ENCODE measurements at regions not wholly inside any gene's neighbourhood (a gene's known extent, or its start where the extent isn't known, plus 50 kb on each side); places are given as distances from the start of the nearest gene placed in this dataset.
"Not testable (repeated sequence)": the region's sequence is repeated elsewhere in the genome, so short reads cannot be mapped to it uniquely, and the experiment has no call there.

GRCh38 chr6:139518556-139519091, 144.2 kb upstream of the CITED2 start:
- H3K4me3 ChIP-seq (ENCODE audit: low read depth, low read length, poor library complexity, severe bottlenecking) = no peak overlapping the region
- BruUV-seq (replicated peaks) = no TSS peak
- TF ChIP-seq EZH2 (IDR thresholded peaks at IDR 0.05; ENCODE audit: borderline replicate concordance, low read depth, low read length, poor library complexity, severe bottlenecking) = no peak
- TF ChIP-seq, protein P1, sequence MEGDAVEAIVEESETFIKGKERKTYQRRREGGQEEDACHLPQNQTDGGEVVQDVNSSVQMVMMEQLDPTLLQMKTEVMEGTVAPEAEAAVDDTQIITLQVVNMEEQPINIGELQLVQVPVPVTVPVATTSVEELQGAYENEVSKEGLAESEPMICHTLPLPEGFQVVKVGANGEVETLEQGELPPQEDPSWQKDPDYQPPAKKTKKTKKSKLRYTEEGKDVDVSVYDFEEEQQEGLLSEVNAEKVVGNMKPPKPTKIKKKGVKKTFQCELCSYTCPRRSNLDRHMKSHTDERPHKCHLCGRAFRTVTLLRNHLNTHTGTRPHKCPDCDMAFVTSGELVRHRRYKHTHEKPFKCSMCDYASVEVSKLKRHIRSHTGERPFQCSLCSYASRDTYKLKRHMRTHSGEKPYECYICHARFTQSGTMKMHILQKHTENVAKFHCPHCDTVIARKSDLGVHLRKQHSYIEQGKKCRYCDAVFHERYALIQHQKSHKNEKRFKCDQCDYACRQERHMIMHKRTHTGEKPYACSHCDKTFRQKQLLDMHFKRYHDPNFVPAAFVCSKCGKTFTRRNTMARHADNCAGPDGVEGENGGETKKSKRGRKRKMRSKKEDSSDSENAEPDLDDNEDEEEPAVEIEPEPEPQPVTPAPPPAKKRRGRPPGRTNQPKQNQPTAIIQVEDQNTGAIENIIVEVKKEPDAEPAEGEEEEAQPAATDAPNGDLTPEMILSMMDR (conservative IDR thresholded peaks at IDR 0.05; ENCODE audit: low read depth, low read length) = no peak
- CTCF ChIA-PET = no interaction called here
- H3K36me3 ChIP-seq (ENCODE audit: insufficient read depth, low read length, poor library complexity, severe bottlenecking) = no peaks in the 10 kb centered on the region
- POLR2A ChIA-PET (ENCODE audit: low non-redundant PET) = no interaction called here
- intact Hi-C loops (cut with micrococcal nuclease; ENCODE audit: unreplicated experiment) = no loop called here
- H3K9me3 ChIP-seq (ENCODE audit: low read depth, low read length, poor library complexity, severe bottlenecking) = no peaks in the 10 kb centered on the region
- no peak overlapping the region for H3K27ac ChIP-seq (ENCODE audit: low read depth, low read length, poor library complexity, severe bottlenecking)
- no peaks in the 10 kb centered on the region for H3K27me3 ChIP-seq (replicated peaks; ENCODE audit: insufficient read depth, low read depth, low read length, poor library complexity)
- DNase-seq (ENCODE audit: low spot score) = no peak
- peaks cover 15% of the 10 kb centered on the region for H3K4me1 ChIP-seq (ENCODE audit: insufficient read depth, low read length, poor library complexity, severe bottlenecking)

DNA sequence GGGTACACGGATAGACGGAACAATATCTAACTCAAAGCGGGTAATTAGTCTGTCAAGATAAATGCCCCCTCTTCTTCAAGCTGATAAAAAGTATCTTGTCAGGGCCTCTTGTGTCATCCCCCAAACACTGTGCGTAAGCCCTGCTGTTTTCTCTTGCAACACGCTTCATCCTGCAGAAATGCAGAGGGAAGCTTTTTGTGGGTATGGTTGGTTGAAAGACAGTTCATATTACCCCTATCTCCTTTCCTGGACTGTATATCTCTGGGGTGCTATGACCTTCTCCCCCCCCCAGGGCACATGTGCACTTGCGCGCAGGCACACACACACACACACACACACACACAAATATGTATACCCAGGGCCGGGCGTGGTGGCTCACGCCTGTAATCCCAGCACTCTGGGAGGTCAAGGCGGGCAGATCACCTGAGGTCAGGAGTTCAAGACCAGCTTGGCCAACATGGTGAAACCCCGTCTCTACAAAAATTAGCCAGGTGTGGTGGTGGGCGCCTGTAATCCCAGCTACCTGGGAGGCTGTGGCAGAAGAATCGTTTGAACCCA, 143.6 kb upstream of the CITED2 start:
- H3K4me3 ChIP-seq (ENCODE audit: low read depth, low read length, poor library complexity, severe bottlenecking); H3K27me3 ChIP-seq (replicated peaks; ENCODE audit: insufficient read depth, low read depth, low read length, poor library complexity); intact Hi-C loops (cut with micrococcal nuclease; ENCODE audit: unreplicated experiment); DNase-seq (ENCODE audit: low spot score); BruUV-seq (replicated peaks); H3K4me1 ChIP-seq (ENCODE audit: insufficient read depth, low read length, poor library complexity, severe bottlenecking); CTCF ChIA-PET; H3K27ac ChIP-seq (ENCODE audit: low read depth, low read length, poor library complexity, severe bottlenecking); H3K9me3 ChIP-seq (ENCODE audit: low read depth, low read length, poor library complexity, severe bottlenecking); H3K36me3 ChIP-seq (ENCODE audit: insufficient read depth, low read length, poor library complexity, severe bottlenecking): not testable (repeated sequence)
- POLR2A ChIA-PET (ENCODE audit: low non-redundant PET) = interaction anchor here (0.5 to 0.7 kb wide), 2 partner anchors 146 to 246 kb away, joined by 4 to 5 read pairs; no protein-coding TSS in a partner anchor

GRCh38 chr6:139515511-139515910, 141.1 kb upstream of the CITED2 start:
- CTCF ChIA-PET = no interaction called here
- POLR2A ChIA-PET (ENCODE audit: low non-redundant PET) = interaction anchor here (0.8 kb wide), 1 partner anchor 246 kb away, joined by 4 read pairs; no protein-coding TSS in a partner anchor

More at GRCh38 chr6:139515511-139515910, 141.1 kb upstream of the CITED2 start:
- Histone ChIP-seq H3K9me3 (ENCODE audit: low read depth, low read length, poor library complexity, severe bottlenecking) (no peaks in the 10 kb centered on the region), H3K27me3 (replicated peaks; ENCODE audit: insufficient read depth, low read depth, low read length, poor library complexity) (no peaks in the 10 kb centered on the region), H3K27ac (ENCODE audit: low read depth, low read length, poor library complexity, severe bottlenecking) (no peak overlapping the region), H3K4me3 (ENCODE audit: low read depth, low read length, poor library complexity, severe bottlenecking) (no peak overlapping the region), H3K36me3 (ENCODE audit: insufficient read depth, low read length, poor library complexity, severe bottlenecking) (no peaks in the 10 kb centered on the region), H3K4me1 (ENCODE audit: insufficient read depth, low read length, poor library complexity, severe bottlenecking) (no peaks in the 10 kb centered on the region)
- intact Hi-C loops (cut with micrococcal nuclease; ENCODE audit: unreplicated experiment) = no loop called here
- BruUV-seq (replicated peaks) = no TSS peak
- TF ChIP-seq, protein P1 (conservative IDR thresholded peaks at IDR 0.05; ENCODE audit: low read depth, low read length) = no peak
- no peak for TF ChIP-seq EZH2 (IDR thresholded peaks at IDR 0.05; ENCODE audit: borderline replicate concordance, low read depth, low read length, poor library complexity, severe bottlenecking)
- DNase-seq (ENCODE audit: low spot score) = no peak

All from A673 (cell line).